NCI-H1694 treated with DMSO at 0.1 percent for 48 hours (cell line): ENCODE measurements at regions not wholly inside any gene's neighbourhood (a gene's known extent, or its start where the extent isn't known, plus 50 kb on each side); places are given as distances from the start of the nearest gene placed in this dataset.
"Not testable (repeated sequence)": the region's sequence is repeated elsewhere in the genome, so short reads cannot be mapped to it uniquely, and the experiment has no call there.

Experiments
- DNase-seq: peaks from one replicate; lab custom pipeline; 2025; lab: John Stamatoyannopoulos, UW

DNA sequence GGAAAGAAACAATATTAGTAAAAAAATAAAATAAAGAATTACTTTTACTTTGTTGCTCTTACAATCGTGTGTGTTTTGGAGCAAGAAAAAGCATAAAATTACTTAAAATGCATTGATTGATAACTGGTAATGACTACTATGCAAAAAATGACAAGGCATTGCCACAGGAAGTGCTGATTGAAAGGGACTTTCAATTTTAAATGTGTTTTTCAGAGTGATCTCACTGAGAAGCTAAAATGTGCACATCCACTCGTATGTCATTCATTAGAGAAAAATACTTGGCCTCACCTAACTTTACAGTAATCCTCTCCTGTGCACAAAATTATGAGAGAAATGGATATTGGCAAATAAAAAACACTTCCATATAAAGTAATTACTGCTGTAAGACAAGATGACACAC, 934.9 kb downstream of the SLITRK6 start:
- no peak for DNase-seq

DNA sequence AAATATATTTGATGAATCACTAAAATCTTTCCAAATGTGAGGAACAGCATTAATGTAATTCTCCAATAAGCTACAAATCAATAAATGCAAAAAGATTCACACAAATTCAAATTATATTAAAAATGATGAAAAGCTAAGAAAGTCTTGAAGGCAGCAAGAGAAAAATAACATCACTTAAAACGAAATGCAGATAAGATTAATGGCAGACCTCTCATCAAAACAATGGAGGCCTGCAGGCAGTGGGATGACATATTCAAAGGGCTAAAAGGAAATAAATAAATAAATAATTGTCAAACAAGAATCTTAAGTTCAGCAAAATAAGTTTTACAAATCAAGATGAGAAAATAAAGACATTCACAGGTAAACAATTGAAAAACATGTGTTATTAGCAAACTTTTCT, 952.1 kb downstream of the SLITRK6 start:
- no peak for DNase-seq

DNA sequence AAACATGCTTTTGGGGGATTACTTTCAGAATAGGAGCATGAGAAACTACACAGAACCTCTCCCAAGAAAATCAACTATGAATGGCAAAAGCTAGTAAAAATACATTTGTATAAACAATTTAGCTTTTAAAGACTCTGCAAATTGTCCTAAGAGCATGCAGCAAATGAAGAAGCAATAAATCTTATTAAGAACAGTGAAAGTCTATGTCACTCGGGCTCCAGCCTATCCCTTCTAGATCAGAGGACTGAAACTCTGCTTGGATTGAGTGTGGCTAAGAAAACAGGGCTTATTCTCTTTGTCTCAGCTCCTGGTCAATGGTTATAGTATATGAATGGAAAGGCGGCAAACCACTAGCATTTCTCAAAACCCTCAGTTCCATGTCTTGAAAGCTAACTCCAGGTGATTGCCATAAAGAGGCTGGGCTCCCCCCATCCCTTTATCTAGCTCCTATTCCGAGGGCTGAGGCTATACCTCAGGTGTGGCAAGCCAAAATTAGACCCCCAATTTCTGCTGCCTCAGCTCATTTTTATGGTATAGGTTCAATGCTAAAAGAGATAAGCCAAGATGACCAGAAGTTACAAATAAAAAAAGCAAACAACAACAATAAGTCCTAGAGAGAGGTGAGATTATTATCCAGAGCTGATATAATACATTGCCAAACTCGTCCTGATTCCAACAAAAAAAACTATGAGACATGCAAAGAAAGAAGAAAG, 953.2 kb downstream of the SLITRK6 start:
- DNase-seq, result no peak

DNA sequence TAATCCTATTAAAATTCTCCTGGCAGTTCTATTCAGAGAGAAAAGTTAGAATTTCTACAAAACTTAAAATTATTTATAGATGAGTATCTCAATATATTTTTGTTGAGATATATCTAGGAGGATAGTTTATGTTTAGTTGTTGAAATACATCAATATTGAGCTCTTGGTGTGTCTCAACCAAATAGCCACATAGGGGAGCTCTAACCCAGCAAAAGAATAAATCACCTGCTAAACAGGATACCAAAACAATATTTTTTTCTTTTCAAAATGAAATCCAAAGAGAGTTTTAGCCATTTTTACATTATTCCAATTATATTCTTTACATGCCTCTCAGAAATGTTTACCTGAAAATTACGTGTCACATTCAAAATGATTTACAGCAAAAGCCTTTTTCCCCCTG, 954.7 kb downstream of the SLITRK6 start:
- DNase-seq, result no peak

DNA sequence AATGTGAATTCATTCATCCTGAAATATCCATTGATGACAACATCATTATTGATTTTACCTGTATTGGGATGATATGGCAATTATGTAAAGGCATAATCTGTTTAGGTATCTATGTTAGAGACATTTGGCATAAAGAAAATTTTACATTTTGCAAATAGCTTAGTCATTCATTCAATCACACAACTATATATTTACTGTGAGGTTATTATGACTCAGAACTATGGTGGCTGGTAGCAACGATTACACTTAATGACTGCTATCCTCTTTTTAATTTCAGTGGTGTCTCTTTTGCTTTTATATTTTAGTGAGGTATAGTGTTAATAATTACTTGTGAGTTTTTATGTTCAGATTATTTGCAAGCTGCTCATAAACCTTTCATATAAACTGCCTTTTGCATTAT, 955.9 kb downstream of the SLITRK6 start:
- no peak for DNase-seq

DNA sequence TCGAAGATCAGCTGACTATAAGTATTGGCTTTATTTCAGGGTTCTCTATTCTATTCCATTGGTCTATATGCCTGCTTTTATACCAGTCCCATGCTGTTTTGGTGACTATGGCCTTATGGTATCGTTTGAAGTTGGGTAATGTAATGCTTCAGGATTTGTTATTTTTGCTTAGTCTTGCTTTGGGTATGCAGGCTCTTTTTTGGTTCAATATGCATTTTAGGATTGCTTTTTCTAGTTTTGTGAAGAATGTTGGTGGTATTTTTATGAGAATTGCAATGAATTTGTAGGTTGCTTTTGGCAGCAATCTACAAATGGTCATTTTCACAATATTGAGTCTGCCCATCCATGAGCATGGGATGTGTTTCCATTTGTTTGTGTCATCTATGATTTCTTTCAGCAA, 951.9 kb upstream of the SLITRK1 start:
- no peak for DNase-seq

DNA sequence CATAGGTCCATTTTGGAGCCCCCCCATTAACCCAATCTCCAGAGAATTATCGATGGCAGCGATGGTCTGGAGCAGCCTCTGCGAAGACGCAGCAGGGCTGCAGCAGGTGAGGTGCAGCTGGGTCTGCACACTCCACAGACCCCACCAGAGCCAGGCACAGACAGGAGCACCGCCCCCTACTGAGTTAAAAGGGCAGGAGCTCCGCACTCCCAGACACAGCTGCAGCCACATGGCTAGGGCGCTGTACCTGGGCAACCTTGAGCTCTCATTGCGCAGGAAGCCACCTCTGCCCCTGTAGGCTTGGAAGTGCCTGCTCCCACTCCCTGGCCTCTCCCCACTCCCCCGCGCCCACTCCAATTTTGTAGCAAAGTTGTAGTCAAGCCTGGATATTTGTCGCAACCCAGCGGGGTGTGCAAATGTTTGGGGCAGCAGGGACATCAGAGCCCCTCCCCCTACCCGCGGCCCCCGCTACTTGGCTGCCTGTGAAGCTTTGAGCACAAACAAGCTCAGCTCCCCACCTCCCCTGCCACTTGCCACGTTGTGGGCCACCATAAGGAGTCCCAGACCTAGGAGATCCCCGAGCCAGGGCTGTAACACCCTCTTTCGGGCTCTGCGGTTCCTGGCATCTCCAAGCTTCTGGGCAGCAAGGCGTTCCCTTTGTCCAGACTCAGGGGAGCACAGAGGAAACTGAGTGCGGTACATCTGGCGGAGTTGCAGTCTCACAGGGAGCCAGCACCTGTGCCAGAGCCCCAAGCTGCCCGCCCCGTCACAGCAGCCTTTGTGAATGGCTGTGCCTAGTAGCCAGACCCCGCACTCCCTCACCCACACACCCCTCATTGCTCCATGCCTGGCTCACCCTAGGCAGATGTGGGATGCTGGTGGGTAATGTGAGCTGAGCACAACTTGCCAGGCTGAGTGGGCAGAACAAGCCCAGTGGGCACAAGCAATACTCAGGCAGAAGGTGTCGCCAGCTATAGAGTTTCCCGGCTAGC, 949.7 kb upstream of the SLITRK1 start:
- DNase-seq, result no peak

DNA sequence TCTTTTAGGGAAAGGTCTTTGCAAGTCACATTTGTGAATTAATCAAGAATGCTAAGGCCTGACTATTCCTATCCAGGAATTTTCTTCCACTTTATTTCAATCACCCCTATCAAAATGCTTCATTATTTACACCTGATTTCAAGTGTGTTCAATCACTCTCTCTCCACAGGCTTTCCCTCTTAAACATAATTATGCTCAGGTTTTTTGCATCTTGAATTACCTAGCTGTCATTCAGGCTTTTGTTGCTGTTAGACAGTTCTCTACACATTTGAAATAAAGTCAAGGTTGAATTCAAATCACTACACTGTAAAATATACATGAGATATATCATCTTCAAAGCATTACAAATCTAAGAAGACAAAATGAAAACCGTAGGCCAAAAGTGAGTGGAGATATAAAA, 941.3 kb upstream of the SLITRK1 start:
- DNase-seq, result no peak

DNA sequence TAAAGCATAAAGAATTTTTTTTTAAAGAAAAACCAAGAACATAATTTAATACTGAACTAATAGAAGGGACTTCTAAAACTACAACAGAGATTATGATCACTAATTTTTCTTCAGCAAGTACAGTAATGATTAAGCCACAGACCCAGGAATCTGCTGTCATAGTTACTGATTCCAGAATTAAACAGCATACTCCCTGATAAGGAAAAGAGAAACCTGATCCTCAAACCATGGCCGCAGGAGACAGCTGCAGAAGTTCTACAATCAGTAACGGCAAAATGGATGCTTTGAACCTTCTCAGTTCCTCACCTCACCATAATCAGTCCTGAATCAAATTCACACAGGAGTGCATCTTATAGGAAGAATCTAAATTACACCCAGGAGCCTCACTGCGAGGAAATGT, 939.0 kb upstream of the SLITRK1 start:
- no peak for DNase-seq

DNA sequence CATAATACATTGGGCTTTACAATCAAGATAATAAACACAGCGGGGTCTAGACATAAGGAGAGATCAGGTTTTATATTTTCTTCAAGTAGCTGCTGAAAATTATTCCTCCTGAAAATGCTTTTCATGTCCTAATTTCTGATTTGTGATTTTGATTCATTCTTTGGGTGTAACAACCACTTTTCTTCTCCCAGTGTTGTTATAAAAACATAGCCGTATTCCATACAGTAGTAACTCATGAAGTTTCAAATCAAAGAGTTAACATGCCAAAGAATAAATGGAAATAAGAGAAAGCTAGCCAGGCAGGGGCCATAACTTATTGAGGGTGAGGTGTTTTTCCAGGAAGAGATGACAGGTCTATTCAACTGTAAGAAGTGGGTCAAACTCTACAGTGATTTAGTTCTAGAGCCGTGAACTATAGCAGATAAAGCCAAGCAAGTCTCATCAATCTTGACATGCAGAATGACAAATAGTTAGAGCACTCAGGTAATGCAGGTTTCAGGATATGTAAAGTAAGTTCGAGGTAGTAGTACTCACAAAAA, 934.4 kb upstream of the SLITRK1 start:
- DNase-seq, result no peak

DNA sequence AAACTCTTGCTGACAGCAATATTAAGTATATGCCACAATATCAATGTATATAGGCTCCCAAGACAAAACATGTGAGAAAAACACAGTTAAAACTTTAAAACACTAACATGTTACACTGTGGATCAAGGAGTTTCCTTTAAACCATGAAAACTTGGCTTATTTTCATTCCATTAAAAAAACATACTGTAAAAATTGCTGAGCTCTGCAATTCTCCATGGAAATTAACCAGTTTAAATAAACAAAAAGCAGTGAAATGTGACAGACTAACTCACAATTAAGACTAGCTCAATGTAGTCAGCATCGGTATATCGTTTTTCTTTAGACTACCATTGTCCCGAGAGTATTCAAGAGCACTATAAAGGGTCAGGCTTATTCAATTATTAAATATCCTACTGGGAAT, 930.5 kb upstream of the SLITRK1 start:
- no peak for DNase-seq

DNA sequence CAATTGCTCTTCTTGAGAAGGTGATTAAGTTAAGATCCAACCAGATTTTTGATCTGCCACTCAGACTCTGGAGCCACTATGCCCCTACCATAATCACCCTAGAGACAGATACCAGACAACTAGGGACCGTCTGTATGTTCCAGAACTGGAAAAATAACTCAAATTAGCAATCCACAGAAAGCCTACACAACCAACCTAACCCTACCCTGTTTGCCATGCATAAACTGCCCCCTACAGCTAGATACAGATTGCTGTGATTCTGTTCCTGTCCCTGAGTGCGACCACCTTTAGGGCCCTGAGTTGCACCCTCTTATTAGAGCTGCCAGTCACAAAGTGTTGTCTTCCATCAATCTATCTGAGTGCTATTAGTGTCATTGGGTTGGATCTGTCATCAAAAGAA, 929.8 kb upstream of the SLITRK1 start:
- DNase-seq, result no peak

DNA sequence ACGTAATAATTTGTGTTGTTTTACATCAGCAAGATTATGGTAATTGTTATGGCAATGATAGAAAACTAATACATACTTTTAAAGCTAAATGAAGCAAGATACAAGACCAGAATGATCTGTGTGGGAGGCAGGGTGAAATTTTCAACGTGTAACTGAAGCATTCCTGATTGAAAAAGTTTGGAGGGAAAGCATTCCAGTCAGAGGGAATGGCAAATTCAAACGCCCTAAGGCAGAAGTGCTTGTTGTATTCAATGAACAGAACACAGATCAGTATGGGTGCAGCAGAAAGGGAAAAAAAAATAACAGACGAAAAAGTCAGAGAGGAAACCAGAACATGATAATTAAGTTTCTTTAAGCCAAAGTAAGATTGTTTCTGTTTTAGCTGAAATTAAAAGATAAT, 928.5 kb upstream of the SLITRK1 start:
- no peak for DNase-seq

DNA sequence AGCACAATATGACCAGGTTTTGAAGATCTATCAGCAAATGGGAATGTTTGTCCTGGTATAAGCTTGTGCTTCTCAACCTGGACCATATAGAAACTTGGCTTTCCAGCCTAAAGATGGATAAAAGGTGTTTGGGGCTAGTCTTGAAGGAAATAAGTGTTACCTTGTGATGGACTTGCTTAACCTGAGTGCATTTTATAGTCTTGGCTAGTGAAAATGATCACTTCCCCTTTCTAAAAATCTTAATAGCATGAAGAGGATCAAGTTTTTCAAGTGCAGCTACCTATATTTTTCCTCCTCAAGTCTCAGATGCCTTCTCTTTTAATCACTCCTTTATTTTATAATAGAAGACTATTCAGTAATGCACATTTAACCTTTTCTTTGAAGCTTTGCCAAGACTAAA, 919.8 kb upstream of the SLITRK1 start:
- DNase-seq, result no peak

DNA sequence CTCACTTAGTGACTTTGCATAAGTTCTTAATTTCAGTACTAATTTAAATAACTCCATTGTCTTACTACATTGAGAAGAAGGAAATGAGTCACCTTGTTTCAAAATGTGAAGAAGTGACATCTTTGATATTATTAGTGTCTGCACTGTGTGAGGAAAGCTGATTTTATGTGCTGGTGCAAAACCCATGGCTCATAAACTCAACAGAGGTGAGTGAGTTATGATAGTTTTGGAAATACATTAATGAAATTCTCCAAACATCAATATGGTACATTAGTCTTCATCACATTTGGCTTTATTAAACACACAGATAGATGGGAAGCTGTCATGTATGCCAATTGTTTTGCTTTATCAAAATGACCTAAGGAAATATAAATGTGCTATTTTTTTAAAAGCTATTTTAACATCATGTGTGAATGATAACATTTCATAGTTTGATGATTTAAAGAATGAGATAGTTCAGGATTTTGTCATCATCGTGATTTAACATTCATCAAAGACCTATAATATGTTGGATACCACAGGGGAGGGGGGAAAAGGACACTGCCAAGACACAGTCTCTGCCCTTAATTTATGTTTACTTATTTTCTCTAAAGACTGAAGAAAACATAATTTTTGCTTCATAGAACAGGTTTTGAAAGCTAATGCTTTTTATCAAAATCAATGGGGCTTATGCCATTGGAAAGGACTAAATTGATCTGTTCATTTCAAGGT, 902.3 kb upstream of the SLITRK1 start:
- DNase-seq, result no peak

DNA sequence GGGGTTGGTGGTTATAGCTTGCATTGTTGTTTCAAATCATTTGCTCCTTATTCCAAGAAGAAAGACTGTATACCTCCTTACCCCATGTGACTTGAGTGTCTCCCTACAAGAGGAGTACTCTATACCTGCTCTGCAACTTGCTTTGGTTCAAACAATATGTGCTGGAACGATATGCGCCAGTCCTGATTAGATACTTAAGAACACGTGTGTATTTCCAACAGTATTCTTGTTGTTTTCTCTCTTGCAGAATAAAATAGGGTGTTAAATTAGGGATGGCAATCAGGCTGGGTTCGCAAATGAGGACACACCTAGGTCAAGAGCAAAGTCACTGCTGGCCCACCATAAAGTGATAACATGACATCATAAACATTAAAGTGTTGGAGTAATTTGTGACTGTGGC, 895.0 kb upstream of the SLITRK1 start:
- DNase-seq, result no peak

DNA sequence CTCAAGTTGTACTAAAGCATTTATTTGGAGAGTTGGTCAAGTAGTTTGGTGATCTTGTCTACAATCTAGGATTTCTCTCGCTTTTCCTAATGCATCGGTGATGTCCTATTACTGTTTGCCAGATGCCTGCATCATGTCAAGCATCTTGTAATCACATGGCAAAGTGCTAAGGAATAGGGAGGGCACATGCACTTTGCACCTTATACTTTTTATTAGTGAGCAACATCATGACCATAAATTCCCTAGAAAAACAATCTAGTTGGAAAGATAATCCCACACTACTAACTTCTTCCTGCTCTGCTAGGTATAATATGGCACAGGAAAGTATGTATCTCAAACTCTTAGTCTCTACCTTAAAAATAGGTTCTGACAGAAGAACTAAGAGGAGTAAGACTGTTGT, 894.3 kb upstream of the SLITRK1 start:
- DNase-seq, result no peak

DNA sequence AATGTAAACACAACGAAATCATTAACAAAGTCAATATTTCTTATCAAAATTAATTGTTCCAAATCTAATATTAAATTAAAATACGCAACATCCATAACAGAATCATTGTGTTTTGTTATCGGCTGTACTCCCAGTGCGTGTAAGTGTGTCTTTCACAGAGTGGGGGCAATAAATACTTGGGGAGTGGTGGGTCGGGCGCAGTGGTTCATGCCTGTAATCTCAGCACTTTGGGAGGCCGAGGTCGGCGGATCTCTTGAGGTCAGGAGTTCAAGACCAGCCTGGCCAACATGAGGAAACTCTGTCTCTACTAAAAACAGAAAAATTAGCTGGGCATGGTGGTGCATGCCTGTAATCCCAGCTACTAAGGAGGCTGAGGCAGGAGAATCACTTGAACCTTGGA, 893.6 kb upstream of the SLITRK1 start:
- not testable (repeated sequence) for DNase-seq

DNA sequence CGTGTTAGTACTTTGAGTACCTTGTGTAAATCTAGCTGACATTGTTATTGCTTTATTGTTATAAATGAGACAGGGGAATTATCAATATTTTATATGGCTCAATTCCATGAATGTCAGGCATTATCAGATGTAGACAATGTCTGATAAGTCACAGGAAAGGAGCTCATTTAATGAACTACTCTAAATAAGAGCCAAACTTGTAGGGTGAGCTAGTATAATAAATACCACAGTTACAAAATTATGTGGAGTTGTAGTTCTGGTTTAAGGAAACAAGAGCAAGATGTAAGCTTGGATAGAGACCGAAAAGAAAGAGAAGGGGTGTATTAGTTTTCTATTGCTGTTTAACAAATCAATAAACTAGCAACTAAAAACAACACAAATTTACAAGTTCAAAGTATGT, 891.8 kb upstream of the SLITRK1 start:
- no peak for DNase-seq

DNA sequence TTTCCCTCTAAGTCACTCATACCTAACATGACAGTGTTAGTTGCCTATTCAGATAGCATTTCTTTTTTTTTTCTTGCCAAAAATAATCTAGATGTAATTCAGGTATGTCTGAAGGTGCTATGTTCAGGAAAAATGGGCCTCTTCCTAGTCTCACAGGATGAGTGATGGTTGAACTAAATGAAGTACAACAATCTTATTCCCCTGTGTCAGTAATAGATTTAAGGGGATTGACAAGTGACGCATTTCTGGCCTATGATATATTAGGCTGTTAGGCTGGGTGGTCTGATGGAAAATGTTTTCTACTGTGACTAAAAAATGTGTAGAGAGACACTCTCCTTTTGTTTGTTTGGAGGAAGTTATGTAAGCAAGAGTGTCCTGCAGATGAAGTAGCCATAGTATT, 878.7 kb upstream of the SLITRK1 start:
- DNase-seq, result no peak

DNA sequence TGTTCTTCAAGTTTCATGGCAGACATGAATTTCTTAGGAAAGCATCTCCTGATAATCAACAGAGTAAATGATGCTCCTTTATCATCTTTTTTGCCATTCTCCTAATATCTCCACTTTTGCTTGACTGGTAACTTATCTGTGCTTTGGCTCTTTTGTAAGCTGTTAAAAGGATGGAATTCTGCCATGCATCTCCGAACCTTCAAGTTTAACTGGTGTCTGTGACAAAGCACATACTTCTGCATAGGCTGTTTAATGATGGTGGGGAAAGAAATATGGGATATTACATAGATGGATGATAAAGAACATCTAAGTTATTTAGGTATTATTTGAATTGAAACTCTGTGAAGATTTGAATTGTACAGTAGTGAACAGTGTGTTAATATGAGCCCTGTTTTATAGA, 866.9 kb upstream of the SLITRK1 start:
- no peak for DNase-seq

DNA sequence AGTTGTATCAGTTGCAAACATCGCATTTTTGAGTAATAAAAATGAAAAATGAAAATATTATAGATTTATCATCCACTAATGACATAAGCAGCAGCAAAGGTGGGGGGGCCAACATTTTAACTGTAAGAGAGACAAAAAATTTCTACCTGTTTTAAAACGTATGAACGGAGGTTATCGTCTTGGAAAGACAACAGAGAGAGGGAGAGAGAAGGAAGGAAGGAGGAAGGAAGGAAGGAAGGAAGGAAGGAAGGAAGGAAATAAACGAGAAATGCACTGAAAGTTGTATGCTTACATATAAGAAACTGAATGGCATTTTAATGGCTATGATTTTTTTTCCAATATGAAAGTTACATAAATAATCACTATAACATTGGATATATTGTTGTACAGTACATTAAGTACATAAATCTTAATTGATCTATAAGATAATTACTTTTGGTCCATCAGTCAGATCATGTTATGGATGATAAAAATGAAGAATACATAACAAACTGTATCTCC, 862.8 kb upstream of the SLITRK1 start:
- DNase-seq, result no peak
